ENCODE measurements at regions not wholly inside any gene's neighbourhood (a gene's known extent, or its start where the extent isn't known, plus 50 kb on each side); places are given as distances from the start of the nearest gene placed in this dataset.
"Not testable (repeated sequence)": the region's sequence is repeated elsewhere in the genome, so short reads cannot be mapped to it uniquely, and the experiment has no call there.

- DNase-seq (no peak), ATAC-seq (no peak)
- Mint-ChIP-seq H3K36me3 (no peaks in the 10 kb centered on the region), H3K27me3 (peaks cover 0 to 2% (median 0%) of the 10 kb centered on the region in 5 donors), H3K4me1 (no peaks in the 10 kb centered on the region), H3K9me3 (peaks cover 0 to 3% (median 0%) of the 10 kb centered on the region in 9 donors), H3K27ac (no peak overlapping the region), H3K4me3 (no peak overlapping the region)
- POLR2A ChIA-PET = no interaction called here
These were observed 338.9 kb upstream of the ACO1 start for GRCh38 chr9:32045513-32045912.

- ATAC-seq (no peak), DNase-seq (no peak)
- POLR2A ChIA-PET = no interaction called here
- peaks cover 0 to 12% (median 3%) of the 10 kb centered on the region in 5 donors for H3K27me3 Mint-ChIP-seq
- H3K9me3 Mint-ChIP-seq = peaks cover 0 to 5% (median 0%) of the 10 kb centered on the region in 9 donors
- H3K4me1 Mint-ChIP-seq = no peaks in the 10 kb centered on the region
- H3K36me3 Mint-ChIP-seq = no peaks in the 10 kb centered on the region
- no peak overlapping the region for H3K4me3 Mint-ChIP-seq
- no peak overlapping the region for H3K27ac Mint-ChIP-seq
These were observed 317.2 kb upstream of the ACO1 start for GRCh38 chr9:32067261-32067660.

- no peaks in the 10 kb centered on the region for H3K4me1 Mint-ChIP-seq
- H3K36me3 Mint-ChIP-seq = no peaks in the 10 kb centered on the region
- ATAC-seq (no peak), DNase-seq (no peak)
- peaks cover 0 to 6% (median 0%) of the 10 kb centered on the region in 5 donors for H3K27me3 Mint-ChIP-seq
- H3K27ac Mint-ChIP-seq = no peak overlapping the region
- POLR2A ChIA-PET = no interaction called here
- peaks cover 0 to 1% (median 0%) of the 10 kb centered on the region in 9 donors for H3K9me3 Mint-ChIP-seq
- no peak overlapping the region for H3K4me3 Mint-ChIP-seq
These were observed 315.2 kb upstream of the ACO1 start for GRCh38 chr9:32069169-32069813.

- no peaks in the 10 kb centered on the region for H3K4me1 Mint-ChIP-seq
- POLR2A ChIA-PET = no interaction called here
- H3K9me3 Mint-ChIP-seq = peaks cover 0 to 8% (median 2%) of the 10 kb centered on the region in 9 donors
- peaks cover 0 to 6% (median 0%) of the 10 kb centered on the region in 5 donors for H3K27me3 Mint-ChIP-seq
- H3K27ac Mint-ChIP-seq = no peak overlapping the region
- no peak for ATAC-seq
- H3K4me3 Mint-ChIP-seq = no peak overlapping the region
- H3K36me3 Mint-ChIP-seq = peaks cover 0 to 3% (median 0%) of the 10 kb centered on the region in 3 donors
- no peak for DNase-seq
These were observed 314.5 kb upstream of the ACO1 start for GRCh38 chr9:32069969-32070368.

- Mint-ChIP-seq H3K27me3 (peaks cover 0 to 4% (median 0%) of the 10 kb centered on the region in 5 donors), H3K36me3 (peaks cover 0 to 3% (median 0%) of the 10 kb centered on the region in 3 donors), H3K4me3 (no peak overlapping the region), H3K9me3 (peaks cover 0 to 10% (median 4%) of the 10 kb centered on the region in 9 donors), H3K4me1 (no peaks in the 10 kb centered on the region), H3K27ac (no peak overlapping the region)
- POLR2A ChIA-PET = no interaction called here
- DNase-seq = no peak
- ATAC-seq = no peak
These were observed 311.9 kb upstream of the ACO1 start for GRCh38 chr9:32072570-32072969.

- no peak for DNase-seq
- H3K4me3 Mint-ChIP-seq = no peak overlapping the region
- no peak overlapping the region for H3K27ac Mint-ChIP-seq
- no peak for ATAC-seq
- no peaks in the 10 kb centered on the region for H3K36me3 Mint-ChIP-seq
- peaks cover 0 to 12% (median 8%) of the 10 kb centered on the region in 5 donors for H3K27me3 Mint-ChIP-seq
- H3K9me3 Mint-ChIP-seq = peaks cover 0 to 9% (median 3%) of the 10 kb centered on the region in 9 donors
- H3K4me1 Mint-ChIP-seq = no peaks in the 10 kb centered on the region
- POLR2A ChIA-PET = no interaction called here
These were observed 292.4 kb upstream of the ACO1 start for GRCh38 chr9:32092031-32092430.

GRCh38 chr9:32117291-32117690 is 267.2 kb upstream of the ACO1 start:
- no peak overlapping the region for H3K27ac Mint-ChIP-seq
- ATAC-seq (no peak), DNase-seq (no peak)
- no peaks in the 10 kb centered on the region for H3K4me1 Mint-ChIP-seq
- POLR2A ChIA-PET = no interaction called here
- peaks cover 0 to 4% (median 0%) of the 10 kb centered on the region in 5 donors for H3K27me3 Mint-ChIP-seq
- no peak overlapping the region for H3K4me3 Mint-ChIP-seq
- H3K36me3 Mint-ChIP-seq = no peaks in the 10 kb centered on the region
- peaks cover 0 to 14% (median 2%) of the 10 kb centered on the region in 9 donors for H3K9me3 Mint-ChIP-seq

GRCh38 chr9:32128546-32128945 is 255.9 kb upstream of the ACO1 start:
- no peaks in the 10 kb centered on the region for H3K36me3 Mint-ChIP-seq
- ATAC-seq = no peak
- no peaks in the 10 kb centered on the region for H3K4me1 Mint-ChIP-seq
- H3K4me3 Mint-ChIP-seq = no peak overlapping the region
- H3K9me3 Mint-ChIP-seq = peaks cover 0 to 6% (median 0%) of the 10 kb centered on the region in 9 donors
- peaks cover 0 to 17% (median 4%) of the 10 kb centered on the region in 5 donors for H3K27me3 Mint-ChIP-seq
- DNase-seq = no peak
- POLR2A ChIA-PET = no interaction called here
- H3K27ac Mint-ChIP-seq = no peak overlapping the region

- not testable (repeated sequence) for H3K4me3 Mint-ChIP-seq, DNase-seq, H3K9me3 Mint-ChIP-seq, H3K27ac Mint-ChIP-seq, H3K36me3 Mint-ChIP-seq, ATAC-seq, H3K4me1 Mint-ChIP-seq
- peaks cover 0 to 17% (median 4%) of the 10 kb centered on the region in 5 donors for H3K27me3 Mint-ChIP-seq
- POLR2A ChIA-PET = interaction anchor here (0.7 kb wide), 1 partner anchor 374 kb away, joined by 5 read pairs; no protein-coding TSS in a partner anchor
These were observed 253.7 kb upstream of the ACO1 start for GRCh38 chr9:32130709-32131108.

- no peaks in the 10 kb centered on the region for H3K36me3 Mint-ChIP-seq
- H3K4me3 Mint-ChIP-seq = no peak overlapping the region
- H3K27me3 Mint-ChIP-seq = peaks cover 0 to 10% (median 2%) of the 10 kb centered on the region in 5 donors
- no peak for DNase-seq
- no peak for ATAC-seq
- no peaks in the 10 kb centered on the region for H3K4me1 Mint-ChIP-seq
- POLR2A ChIA-PET = no interaction called here
- H3K27ac Mint-ChIP-seq = no peak overlapping the region
- H3K9me3 Mint-ChIP-seq = peaks cover 0 to 3% (median 0%) of the 10 kb centered on the region in 9 donors
These were observed 247.6 kb upstream of the ACO1 start for GRCh38 chr9:32136700-32137339.

- Mint-ChIP-seq H3K27me3 (peaks cover 2 to 18% (median 8%) of the 10 kb centered on the region in 5 donors), H3K27ac (no peak overlapping the region), H3K4me1 (no peaks in the 10 kb centered on the region), H3K36me3 (peaks cover 0 to 5% (median 0%) of the 10 kb centered on the region in 3 donors), H3K9me3 (peaks cover 0 to 13% (median 5%) of the 10 kb centered on the region in 9 donors), H3K4me3 (no peak overlapping the region)
- ATAC-seq = no peak
- DNase-seq = no peak
- POLR2A ChIA-PET = no interaction called here
These were observed 242.4 kb upstream of the ACO1 start for GRCh38 chr9:32142074-32142473.

- H3K4me3 Mint-ChIP-seq, H3K36me3 Mint-ChIP-seq, H3K27ac Mint-ChIP-seq, DNase-seq, ATAC-seq, POLR2A ChIA-PET, H3K4me1 Mint-ChIP-seq: not testable (repeated sequence)
- Mint-ChIP-seq H3K27me3 (peaks cover 2 to 20% (median 4%) of the 10 kb centered on the region in 5 donors), H3K9me3 (peaks cover 0 to 26% (median 9%) of the 10 kb centered on the region in 9 donors)
These were observed 235.9 kb upstream of the ACO1 start for GRCh38 chr9:32148553-32148952.

- ATAC-seq (no peak), DNase-seq (no peak)
- peaks cover 0 to 2% (median 0%) of the 10 kb centered on the region in 5 donors for H3K27me3 Mint-ChIP-seq
- no peaks in the 10 kb centered on the region for H3K4me1 Mint-ChIP-seq
- H3K9me3 Mint-ChIP-seq = no peaks in the 10 kb centered on the region
- H3K27ac Mint-ChIP-seq = no peak overlapping the region
- POLR2A ChIA-PET = no interaction called here
- H3K36me3 Mint-ChIP-seq = no peaks in the 10 kb centered on the region
- no peak overlapping the region for H3K4me3 Mint-ChIP-seq
These were observed 223.2 kb upstream of the ACO1 start for GRCh38 chr9:32161209-32161608.

Data from naive thymus-derived CD8-positive, alpha-beta T cell (primary cell).